OCI-LY1 (cell line): ENCODE measurements at regions not wholly inside any gene's neighbourhood (a gene's known extent, or its start where the extent isn't known, plus 50 kb on each side); places are given as distances from the start of the nearest gene placed in this dataset.

ENCODE experiments used
- H2AFZ ChIP-seq: fragments of 200-600 bp; sonication (generic), shearing (Covaris generic); 2 replicates; pipeline ENCODE4 v1.6.0; 2014; ENCODE audit warnings: antibody characterized with exemption, mild to moderate bottlenecking, low read length
- H3F3A ChIP-seq: fragments of 200-600 bp; sonication (generic), shearing (Covaris generic); 2 replicates; pipeline ENCODE4 v1.6.0; 2014; ENCODE audit warnings: mild to moderate bottlenecking, antibody characterized with exemption, low read length, moderate library complexity; ENCODE audit not compliant: insufficient read depth
- H3K27ac ChIP-seq: fragments of 200-600 bp; sonication (generic); 2 replicates; pipeline ENCODE4 v1.5.1; 2014; ENCODE audit warnings: low read length, mixed run types, mild to moderate bottlenecking, low read depth; ENCODE audit not compliant: poor library complexity, severe bottlenecking
- H3K27me3 ChIP-seq: fragments of 200-600 bp; sonication (generic); 2 replicates; pipeline ENCODE4 v1.6.0; 2014; ENCODE audit warnings: antibody characterized with exemption, mild to moderate bottlenecking, low read length, moderate library complexity; ENCODE audit not compliant: insufficient read depth
- H3K36me3 ChIP-seq: fragments of 200-600 bp; sonication (generic); 2 replicates; pipeline ENCODE4 v1.6.1; 2014; ENCODE audit warnings: mild to moderate bottlenecking, antibody characterized with exemption, low read length, moderate library complexity, mixed read lengths; ENCODE audit not compliant: insufficient read depth
- H3K4me1 ChIP-seq: fragments of 200-600 bp; sonication (generic); 2 replicates; pipeline ENCODE4 v1.5.1; 2014; ENCODE audit warnings: mild to moderate bottlenecking, low read length, moderate library complexity; ENCODE audit not compliant: insufficient read depth, severe bottlenecking
- H3K4me2 ChIP-seq: fragments of 200-600 bp; sonication (generic), shearing (Covaris generic); 2 replicates; pipeline ENCODE4 v1.6.1; 2014; ENCODE audit warnings: low read length
- H3K4me3 ChIP-seq: fragments of 200-600 bp; sonication (generic); 2 replicates; pipeline ENCODE4 v1.5.1; 2014; ENCODE audit warnings: low read length, low read depth, mild to moderate bottlenecking, mixed read lengths; ENCODE audit not compliant: poor library complexity, severe bottlenecking
- H3K79me2 ChIP-seq: fragments of 200-600 bp; shearing (Covaris generic); 2 replicates; pipeline ENCODE4 v1.6.1; 2016; ENCODE audit warnings: mixed run types, low read length, mixed read lengths; ENCODE audit not compliant: insufficient read depth
- H3K9ac ChIP-seq: fragments of 200-600 bp; sonication (generic), shearing (Covaris generic); 2 replicates; pipeline ENCODE4 v1.6.1; 2014; ENCODE audit warnings: mild to moderate bottlenecking, low read length, mixed read lengths
- H3K9me2 ChIP-seq: fragments of 200-600 bp; sonication (generic), shearing (Covaris generic); 2 replicates; pipeline ENCODE4 v1.6.1; 2014; ENCODE audit warnings: low read depth, mild to moderate bottlenecking, low read length, mixed read lengths
- H3K9me3 ChIP-seq: fragments of 200-600 bp; shearing (Covaris generic); 2 replicates; pipeline ENCODE4 v1.6.1; 2014; ENCODE audit warnings: low read length, mixed read lengths
- H4K20me1 ChIP-seq: fragments of 200-600 bp; sonication (generic), shearing (Covaris generic); 2 replicates; pipeline ENCODE4 v1.6.0; 2016; ENCODE audit warnings: mild to moderate bottlenecking, low read length; ENCODE audit not compliant: insufficient read depth
- CTCF ChIP-seq: fragments of 200-600 bp; sonication (generic), shearing (Covaris generic); IDR thresholded peaks from 2 replicates; pipeline ENCODE4 v1.5.1; 2017; ENCODE audit warnings: mild to moderate bottlenecking, antibody characterized with exemption, low read length, moderate library complexity, mixed read lengths
- EZH2 ChIP-seq: fragments of 200-600 bp; sonication (generic), shearing (Covaris generic); IDR thresholded peaks from 2 replicates; pipeline ENCODE4 v1.8.0; 2017; ENCODE audit warnings: borderline replicate concordance, mixed run types, mild to moderate bottlenecking, antibody characterized with exemption, low read length, moderate library complexity, mixed read lengths

GRCh38 chr13:68078874-68079273, 848.7 kb upstream of the PCDH9 start:
- H2AFZ ChIP-seq = no peak overlapping the region

GRCh38 chr13:68078469-68078868, 848.3 kb upstream of the PCDH9 start:
- Histone ChIP-seq H3K4me2 (no peak overlapping the region), H3K27ac (no peak overlapping the region), H3K36me3 (no peaks in the 10 kb centered on the region), H4K20me1 (no peaks in the 10 kb centered on the region), H3K9me3 (no peaks in the 10 kb centered on the region), H2AFZ (no peak overlapping the region), H3K4me1 (no peaks in the 10 kb centered on the region), H3K9me2 (no peaks in the 10 kb centered on the region; the same call in 1 of the 2 replicates), H3K4me3 (no peak overlapping the region), H3K9ac (no peak overlapping the region), H3K27me3 (no peaks in the 10 kb centered on the region), H3K79me2 (no peaks in the 10 kb centered on the region), H3F3A (no peaks in the 10 kb centered on the region)
- TF ChIP-seq CTCF (no peak), EZH2 (no peak)

More at GRCh38 chr13:68078874-68079273, 848.7 kb upstream of the PCDH9 start:
- no peak overlapping the region for H3K4me2 ChIP-seq
- no peaks in the 10 kb centered on the region for H3F3A ChIP-seq
- H3K9me3 ChIP-seq = no peaks in the 10 kb centered on the region
- no peaks in the 10 kb centered on the region for H4K20me1 ChIP-seq
- H3K9ac ChIP-seq = no peak overlapping the region
- H3K36me3 ChIP-seq = no peaks in the 10 kb centered on the region
- no peaks in the 10 kb centered on the region for H3K79me2 ChIP-seq
- no peaks in the 10 kb centered on the region; the same call in 1 of the 2 replicates for H3K9me2 ChIP-seq
- H3K27me3 ChIP-seq = no peaks in the 10 kb centered on the region
- no peak overlapping the region for H3K27ac ChIP-seq
- TF ChIP-seq EZH2 = no peak
- TF ChIP-seq CTCF = no peak
- no peaks in the 10 kb centered on the region for H3K4me1 ChIP-seq
- no peak overlapping the region for H3K4me3 ChIP-seq

GRCh38 chr13:68076046-68076445, 845.9 kb upstream of the PCDH9 start:
- Histone ChIP-seq H3K4me2 (no peak overlapping the region), H3K9me3 (no peaks in the 10 kb centered on the region), H3K36me3 (no peaks in the 10 kb centered on the region), H4K20me1 (no peaks in the 10 kb centered on the region), H3K9ac (no peak overlapping the region), H3K27ac (no peak overlapping the region), H3F3A (no peaks in the 10 kb centered on the region), H3K79me2 (no peaks in the 10 kb centered on the region), H3K4me3 (no peak overlapping the region), H3K9me2 (no peaks in the 10 kb centered on the region; the same call in none of the 2 replicates), H3K4me1 (no peaks in the 10 kb centered on the region), H2AFZ (no peak overlapping the region), H3K27me3 (no peaks in the 10 kb centered on the region)
- TF ChIP-seq CTCF = no peak
- no peak for TF ChIP-seq EZH2
